Lower leg skin (tissue), 3 donors: ENCODE measurements at regions not wholly inside any gene's neighbourhood (a gene's known extent, or its start where the extent isn't known, plus 50 kb on each side); places are given as distances from the start of the nearest gene placed in this dataset.

Experiments used
- CTCF ChIP-seq, 3 donors: fragments of 450-650 bp; IDR thresholded peaks; one replicate each; pipeline ENCODE4 v1.5.1; 2016; ENCODE audit warnings: antibody characterized with exemption in 3 of 3, mild to moderate bottlenecking in 3 of 3, moderate library complexity in 2 of 3
- POLR2A ChIP-seq, 2 donors: fragments of 450-650 bp; IDR thresholded peaks; one replicate each; pipeline ENCODE4 v1.6.1; 2016 to 2017; ENCODE audit warnings: antibody characterized with exemption in 2 of 2, mild to moderate bottlenecking in 1 of 2, moderate library complexity in 1 of 2

- TF ChIP-seq CTCF (IDR thresholded peaks at IDR 0.05) (no peak), POLR2A (IDR thresholded peaks at IDR 0.05) (no peak)
Observed at GRCh38 chr11:28738549-28738948, 630.4 kb downstream of the METTL15 start.
